BLaER1 treated with 17β-estradiol and CSF1 and Interleukin-3, amounts not matched to agents 10 nM and 100 nM (cell line): ENCODE measurements at regions not wholly inside any gene's neighbourhood (a gene's known extent, or its start where the extent isn't known, plus 50 kb on each side); places are given as distances from the start of the nearest gene placed in this dataset.
A peak's percentile ranks its signal among the peaks of the same experiment; 100 is the strongest.
"Not testable (repeated sequence)": the region's sequence is repeated elsewhere in the genome, so short reads cannot be mapped to it uniquely, and the experiment has no call there.

ENCODE experiments used
- H3K27ac ChIP-seq, 11 experiments: shearing (Covaris generic); formaldehyde crosslinking; 2 replicates each; pipeline ENCODE4 v1.8.1; 2022
- H3K27me3 ChIP-seq, 11 experiments: shearing (Covaris generic); formaldehyde crosslinking; 2 replicates each; pipeline ENCODE4 v1.8.1; 2022
- H3K36me3 ChIP-seq, 11 experiments: shearing (Covaris generic); formaldehyde crosslinking; 2 replicates each; pipeline ENCODE4 v1.8.1; 2022
- H3K4me1 ChIP-seq, 10 experiments: shearing (Covaris generic); formaldehyde crosslinking; 2 replicates each; pipeline ENCODE4 v1.8.1; 2022
- H3K4me2 ChIP-seq, 11 experiments: shearing (Covaris generic); formaldehyde crosslinking; 2 replicates each; pipeline ENCODE4 v1.8.1; 2022
- H3K4me3 ChIP-seq, 10 experiments: shearing (Covaris generic); formaldehyde crosslinking; 2 replicates each; pipeline ENCODE4 v1.8.1; 2022
- H3K9ac ChIP-seq, 11 experiments: shearing (Covaris generic); formaldehyde crosslinking; 2 replicates each; pipeline ENCODE4 v1.8.1; 2022
- H3K9me3 ChIP-seq, 11 experiments: shearing (Covaris generic); formaldehyde crosslinking; replicated peaks in 1 of 11; 2 replicates each; pipeline ENCODE4 v1.8.1; 2022
- H4K20me1 ChIP-seq, 11 experiments: shearing (Covaris generic); formaldehyde crosslinking; 2 replicates each; pipeline ENCODE4 v1.8.1; 2022
- Cebpa-rat ChIP-seq, 11 experiments: shearing (Covaris generic); IDR thresholded peaks; 2 replicates each; pipeline ENCODE4 v1.8.1; 2022

GRCh38 chr1:66424530-66424929 lies 109.4 kb upstream of the SGIP1 start:
- H4K20me1 ChIP-seq, H3K4me2 ChIP-seq, H3K9ac ChIP-seq, H3K27ac ChIP-seq, H3K4me3 ChIP-seq, H3K36me3 ChIP-seq, H3K27me3 ChIP-seq: not testable (repeated sequence)
- H3K4me1 ChIP-seq, result peaks cover 0 to 18% (median 9%) of the 10 kb centered on the region in 10 experiments; a peak in 13 of 20 replicates
- H3K9me3 ChIP-seq, result peaks cover 37 to 80% (median 66%) of the 10 kb centered on the region in 11 experiments

GRCh38 chr1:66426239-66426853 lies 107.6 kb upstream of the SGIP1 start:
- Histone ChIP-seq H3K4me1 (peaks cover 0 to 4% (median 0%) of the 10 kb centered on the region in 10 experiments; a peak in 4 of 20 replicates), H3K4me3 (no peak overlapping the region), H3K9me3 (peaks cover 51 to 84% (median 71%) of the 10 kb centered on the region in 11 experiments), H3K4me2 (no peak overlapping the region; a peak in 1 of 22 replicates), H3K9ac (no peak overlapping the region), H4K20me1 (no peaks in the 10 kb centered on the region), H3K27me3 (no peaks in the 10 kb centered on the region), H3K27ac (no peak overlapping the region), H3K36me3 (peaks cover 0 to 7% (median 0%) of the 10 kb centered on the region in 11 experiments; a peak in 4 of 22 replicates)
- TF ChIP-seq Cebpa-rat (IDR thresholded peaks at IDR 0.05), result no peak

- not testable (repeated sequence) for H3K9ac ChIP-seq, H3K36me3 ChIP-seq, H3K27me3 ChIP-seq, H3K4me3 ChIP-seq, H3K27ac ChIP-seq, H3K4me2 ChIP-seq, H4K20me1 ChIP-seq
- Histone ChIP-seq H3K4me1 (peaks cover 8 to 14% (median 11%) of the 10 kb centered on the region in 10 experiments; a peak in 16 of 20 replicates), H3K9me3 (peaks cover 46 to 64% (median 55%) of the 10 kb centered on the region in 11 experiments)
Measured at GRCh38 chr1:66430815-66431214, 103.1 kb upstream of the SGIP1 start.

GRCh38 chr1:66431999-66432398 lies 102.0 kb upstream of the SGIP1 start:
- H4K20me1 ChIP-seq, result no peaks in the 10 kb centered on the region
- no peak overlapping the region; a peak in 1 of 22 replicates for H3K9ac ChIP-seq
- peaks cover 0 to 4% (median 0%) of the 10 kb centered on the region in 11 experiments; a peak in 2 of 22 replicates for H3K36me3 ChIP-seq
- H3K27ac ChIP-seq, result no peak overlapping the region
- H3K4me3 ChIP-seq, result no peak overlapping the region
- H3K4me2 ChIP-seq, result peak overlapping the region; percentile 10 to 64 (median 39); a peak in 18 of 22 replicates
- H3K27me3 ChIP-seq, result no peaks in the 10 kb centered on the region
- H3K4me1 ChIP-seq, result peaks cover 8 to 25% (median 18%) of the 10 kb centered on the region in 10 experiments; a peak in 16 of 20 replicates
- peaks cover 45 to 56% (median 51%) of the 10 kb centered on the region in 11 experiments for H3K9me3 ChIP-seq
- TF ChIP-seq Cebpa-rat (IDR thresholded peaks at IDR 0.05), result no peak

- Histone ChIP-seq H3K36me3 (peaks cover 0 to 4% (median 0%) of the 10 kb centered on the region in 11 experiments; a peak in 1 of 22 replicates), H3K9ac (no peak overlapping the region), H3K4me3 (no peak overlapping the region), H4K20me1 (no peaks in the 10 kb centered on the region), H3K4me2 (no peak overlapping the region), H3K9me3 (peaks cover 30 to 41% (median 36%) of the 10 kb centered on the region in 11 experiments), H3K4me1 (peaks cover 12 to 35% (median 28%) of the 10 kb centered on the region in 10 experiments; a peak in 19 of 20 replicates), H3K27ac (no peak overlapping the region), H3K27me3 (no peaks in the 10 kb centered on the region)
- no peak for TF ChIP-seq Cebpa-rat (IDR thresholded peaks at IDR 0.05)
Measured at GRCh38 chr1:66433611-66434010, 100.3 kb upstream of the SGIP1 start.

GRCh38 chr1:66434096-66434495 lies 99.9 kb upstream of the SGIP1 start:
- Histone ChIP-seq H3K4me1 (peaks cover 17 to 40% (median 31%) of the 10 kb centered on the region in 10 experiments), H4K20me1 (no peaks in the 10 kb centered on the region), H3K27me3 (no peaks in the 10 kb centered on the region), H3K4me2 (no peak overlapping the region), H3K4me3 (no peak overlapping the region), H3K9ac (no peak overlapping the region), H3K27ac (no peak overlapping the region), H3K36me3 (peaks cover 0 to 4% (median 0%) of the 10 kb centered on the region in 11 experiments; a peak in 1 of 22 replicates), H3K9me3 (peaks cover 25 to 36% (median 33%) of the 10 kb centered on the region in 11 experiments)
- no peak for TF ChIP-seq Cebpa-rat (IDR thresholded peaks at IDR 0.05)

- H3K4me2 ChIP-seq, result 0 out of 22 replicates have a peak overlapping the region, but pooled peaks of 1 of the 11 experiments have one; percentile 46
- no peak overlapping the region for H3K27ac ChIP-seq
- TF ChIP-seq Cebpa-rat (IDR thresholded peaks at IDR 0.05), result no peak
- H3K36me3 ChIP-seq, result peaks cover 0 to 4% (median 0%) of the 10 kb centered on the region in 11 experiments; a peak in 1 of 22 replicates
- H3K4me3 ChIP-seq, result no peak overlapping the region
- peaks cover 26 to 54% (median 43%) of the 10 kb centered on the region in 10 experiments for H3K4me1 ChIP-seq
- H3K27me3 ChIP-seq, result no peaks in the 10 kb centered on the region
- no peaks in the 10 kb centered on the region for H4K20me1 ChIP-seq
- H3K9ac ChIP-seq, result no peak overlapping the region
- peaks cover 11 to 21% (median 18%) of the 10 kb centered on the region in 11 experiments for H3K9me3 ChIP-seq
Measured at GRCh38 chr1:66435541-66435940, 98.4 kb upstream of the SGIP1 start.

- Histone ChIP-seq H3K27me3 (no peaks in the 10 kb centered on the region), H3K9ac (no peak overlapping the region), H3K4me2 (peak overlapping the region in 7 of 11 experiments; percentile 4 to 47 (median 37); a peak in 12 of 22 replicates), H3K27ac (peak overlapping the region in 5 of 11 experiments; percentile 7 to 43 (median 26); a peak in 6 of 22 replicates), H4K20me1 (no peaks in the 10 kb centered on the region), H3K36me3 (no peaks in the 10 kb centered on the region), H3K4me3 (no peak overlapping the region), H3K9me3 (peaks cover under 1 to 11% (median 8%) of the 10 kb centered on the region in 11 experiments), H3K4me1 (peaks cover 26 to 56% (median 43%) of the 10 kb centered on the region in 10 experiments)
- no peak for TF ChIP-seq Cebpa-rat (IDR thresholded peaks at IDR 0.05)
Measured at GRCh38 chr1:66436378-66437135, 97.4 kb upstream of the SGIP1 start.

GRCh38 chr1:66437136-66437401 lies 96.9 kb upstream of the SGIP1 start:
- no peaks in the 10 kb centered on the region for H4K20me1 ChIP-seq
- peak overlapping the region in 6 of 11 experiments; percentile 18 to 47 (median 38); a peak in 8 of 22 replicates for H3K4me2 ChIP-seq
- H3K27ac ChIP-seq, result peak overlapping the region in 5 of 11 experiments; percentile 7 to 43 (median 26); a peak in 5 of 22 replicates
- no peak overlapping the region for H3K9ac ChIP-seq
- H3K9me3 ChIP-seq, result peaks cover 0 to 6% (median 3%) of the 10 kb centered on the region in 11 experiments; a peak in 8 of 22 replicates
- TF ChIP-seq Cebpa-rat (IDR thresholded peaks at IDR 0.05), result no peak
- H3K36me3 ChIP-seq, result no peaks in the 10 kb centered on the region
- peaks cover 22 to 54% (median 39%) of the 10 kb centered on the region in 10 experiments for H3K4me1 ChIP-seq
- H3K4me3 ChIP-seq, result no peak overlapping the region
- no peaks in the 10 kb centered on the region for H3K27me3 ChIP-seq
